Left cardiac atrium (tissue), 4 donors: ENCODE measurements at regions not wholly inside any gene's neighbourhood (a gene's known extent, or its start where the extent isn't known, plus 50 kb on each side); places are given as distances from the start of the nearest gene placed in this dataset.
"Not testable (repeated sequence)": the region's sequence is repeated elsewhere in the genome, so short reads cannot be mapped to it uniquely, and the experiment has no call there.

Experiments
- ATAC-seq, 2 donors: fragments of 200-7000 bp; cut with Tn5 transposase; one replicate each; pipeline ENCODE4 v1.9.1; 2020; ENCODE audit warnings: mild to moderate bottlenecking in 2 of 2, moderate library complexity in 2 of 2
- DNase-seq: peaks from one replicate; pipeline ENCODE4 v3.0.0-alpha.2; 2020
- intact Hi-C, 2 donors: fragments of 100-400 bp; cut with DNase I; formaldehyde crosslinking; loops; one replicate each; pipeline versions ENCODE4 v1.14.1 to v1.15.1; 2022 to 2023
- donor health status: DM: no; HTN: yes; CAD: no.
- donor health status: DM: no; HTN: yes; CAD: no; lungs with severe emphysema.
- donor health status: DM: yes; HTN: yes; CAD: no.
- donor health status: Dilated cardiomyopathy.

GRCh38 chr9:29012911-29013310 lies 1439.6 kb upstream of the C9orf72 start:
- intact Hi-C loops, result no loop called here
- no peak for DNase-seq

GRCh38 chr9:29021632-29022031 lies 1448.4 kb upstream of the C9orf72 start:
- ATAC-seq (no peak), DNase-seq (no peak)
- intact Hi-C loops, result no loop called here

More at GRCh38 chr9:29012911-29013310, 1439.6 kb upstream of the C9orf72 start:
- no peak for ATAC-seq

- ATAC-seq (no peak), DNase-seq (no peak)
- intact Hi-C loops, result no loop called here
These were observed 1465.1 kb upstream of the C9orf72 start for GRCh38 chr9:29038332-29038731.

GRCh38 chr9:29039258-29039657 lies 1466.0 kb upstream of the C9orf72 start:
- DNase-seq (no peak), ATAC-seq (no peak)
- intact Hi-C loops, result no loop called here

- intact Hi-C loops, result no loop called here
- DNase-seq, result no peak
- ATAC-seq, result no peak
These were observed 1469.8 kb upstream of the C9orf72 start for GRCh38 chr9:29043072-29043471.

GRCh38 chr9:29044959-29045358 lies 1471.7 kb upstream of the C9orf72 start:
- intact Hi-C loops, result no loop called here
- ATAC-seq (no peak), DNase-seq (no peak)

GRCh38 chr9:29060041-29060440 lies 1486.8 kb upstream of the C9orf72 start:
- DNase-seq, result no peak
- no peak for ATAC-seq
- intact Hi-C loops, result no loop called here

GRCh38 chr9:29062446-29062845 lies 1489.2 kb upstream of the C9orf72 start:
- DNase-seq (no peak), ATAC-seq (no peak)
- intact Hi-C loops, result no loop called here

- ATAC-seq (no peak), DNase-seq (no peak)
- intact Hi-C loops, result no loop called here
These were observed 1489.8 kb upstream of the C9orf72 start for GRCh38 chr9:29063031-29063430.

GRCh38 chr9:29066141-29066640 lies 1492.9 kb upstream of the C9orf72 start:
- no peak for ATAC-seq
- intact Hi-C loops, result no loop called here
- no peak for DNase-seq

GRCh38 chr9:29068461-29068860 lies 1495.2 kb upstream of the C9orf72 start:
- ATAC-seq, result no peak
- intact Hi-C loops, result no loop called here

GRCh38 chr9:29069376-29069775 lies 1496.1 kb upstream of the C9orf72 start:
- ATAC-seq, result no peak
- DNase-seq, result no peak
- intact Hi-C loops, result no loop called here

More at GRCh38 chr9:29068461-29068860, 1495.2 kb upstream of the C9orf72 start:
- DNase-seq, result no peak

GRCh38 chr9:29078063-29078666 lies 1504.9 kb upstream of the C9orf72 start:
- ATAC-seq (no peak), DNase-seq (no peak)
- intact Hi-C loops, result no loop called here

GRCh38 chr9:29100762-29101161 lies 1527.5 kb upstream of the C9orf72 start:
- DNase-seq, result no peak
- intact Hi-C loops, result no loop called here
- no peak for ATAC-seq

- DNase-seq, intact Hi-C loops, ATAC-seq: not testable (repeated sequence)
These were observed 1530.9 kb upstream of the C9orf72 start for GRCh38 chr9:29104166-29104565.

- intact Hi-C loops, result no loop called here
- DNase-seq (peak; percentile 7), ATAC-seq (no peak)
These were observed 1545.3 kb upstream of the C9orf72 start for GRCh38 chr9:29118555-29118954.

GRCh38 chr9:29126783-29127182 lies 1553.5 kb upstream of the C9orf72 start:
- ATAC-seq, result no peak
- DNase-seq, result no peak
- intact Hi-C loops, result no loop called here

- DNase-seq (no peak), ATAC-seq (no peak)
- intact Hi-C loops, result no loop called here
These were observed 1556.5 kb upstream of the C9orf72 start for GRCh38 chr9:29129763-29130162.

GRCh38 chr9:29144476-29144875 lies 1571.2 kb upstream of the C9orf72 start:
- intact Hi-C loops, result no loop called here

GRCh38 chr9:29150606-29151005 lies 1577.3 kb upstream of the C9orf72 start:
- ATAC-seq (no peak), DNase-seq (no peak)
- intact Hi-C loops, result no loop called here

More at GRCh38 chr9:29144476-29144875, 1571.2 kb upstream of the C9orf72 start:
- ATAC-seq (no peak), DNase-seq (no peak)

- intact Hi-C loops, result no loop called here
- no peak for DNase-seq
These were observed 1587.6 kb upstream of the C9orf72 start for GRCh38 chr9:29160763-29161353.

More at GRCh38 chr9:29160763-29161353, 1587.6 kb upstream of the C9orf72 start:
- no peak for ATAC-seq
